Caco-2 (cell line): ENCODE measurements at regions not wholly inside any gene's neighbourhood (a gene's known extent, or its start where the extent isn't known, plus 50 kb on each side); places are given as distances from the start of the nearest gene placed in this dataset.

Source experiments
- BruUV-seq: library from RNA; stranded (reverse); fragments of 400-500 nt; replicated peaks from 2 replicates; lab custom pipeline; 2021; lab: Mats Ljungman, UMichigan
- CTCF ChIA-PET: fragments of 300-600 bp; sonication (Branson Sonifier 250); formaldehyde crosslinking; loops from one replicate; lab custom pipeline; 2022; ENCODE audit warnings: antibody characterized with exemption; lab: Charles Lee
- POLR2A ChIA-PET: fragments of 300-600 bp; sonication (Branson Sonifier 250); formaldehyde crosslinking; loops from one replicate; lab custom pipeline; 2022; ENCODE audit warnings: antibody characterized with exemption; lab: Charles Lee
- DNase-seq, 2 experiments: peaks; one replicate each; pipeline versions ENCODE4 v3.0.0 to v3.0.0-alpha.2; 2020 to 2022
- H3K27me3 ChIP-seq: replicated peaks from 2 replicates; pipeline ENCODE4 v1.6.0; 2011; ENCODE audit warnings: low read length; ENCODE audit not compliant: control insufficient read depth, insufficient read depth
- H3K36me3 ChIP-seq: 2 replicates; pipeline ENCODE4 v1.5.1; 2011; ENCODE audit warnings: low read length; ENCODE audit not compliant: control insufficient read depth, insufficient read depth
- H3K4me1 ChIP-seq: fragments of 250-450 bp; sonication (Bioruptor Pico); 2 replicates; pipeline ENCODE4 v1.5.1; 2020; ENCODE audit warnings: mild to moderate bottlenecking
- H3K4me3 ChIP-seq: 2 replicates; pipeline ENCODE4 v1.5.1; 2011; ENCODE audit warnings: low read depth, mild to moderate bottlenecking, control low read depth, low read length
- H3K9me3 ChIP-seq: fragments of 250-450 bp; sonication (Bioruptor Pico); 2 replicates; pipeline ENCODE4 v1.5.1; 2020; ENCODE audit warnings: mild to moderate bottlenecking, moderate library complexity
- H3K27ac Mint-ChIP-seq: one replicate; pipeline ENCODE4 v1.8.0; 2022; ENCODE audit warnings: mixed read lengths; ENCODE audit not compliant: unreplicated experiment
- H3K27me3 Mint-ChIP-seq: one replicate; pipeline ENCODE4 v1.8.0; 2022; ENCODE audit warnings: mixed read lengths; ENCODE audit not compliant: insufficient read depth, unreplicated experiment
- H3K36me3 Mint-ChIP-seq: one replicate; pipeline ENCODE4 v1.8.0; 2022; ENCODE audit warnings: mild to moderate bottlenecking, mixed read lengths; ENCODE audit not compliant: insufficient read depth, unreplicated experiment
- H3K4me1 Mint-ChIP-seq: one replicate; pipeline ENCODE4 v1.8.0; 2022; ENCODE audit warnings: low read depth, mixed read lengths; ENCODE audit not compliant: unreplicated experiment
- H3K4me3 Mint-ChIP-seq: one replicate; pipeline ENCODE4 v1.8.0; 2022; ENCODE audit warnings: mild to moderate bottlenecking, moderate library complexity, mixed read lengths; ENCODE audit not compliant: unreplicated experiment
- H3K9me3 Mint-ChIP-seq: one replicate; pipeline ENCODE4 v1.8.0; 2022; ENCODE audit warnings: mixed read lengths; ENCODE audit not compliant: unreplicated experiment
- CTCF ChIP-seq, 2 experiments: fragments of 200-600 bp in 1 of 2; IDR thresholded peaks; 1 replicate in 1 of 2; 2 replicates in 1 of 2; pipeline versions ENCODE4 v1.5.1 to v1.8.0; 2011 to 2022; ENCODE audit warnings: antibody characterized with exemption in 1 of 2, control low read depth in 1 of 2, inconsistent platforms in 1 of 2, low read depth in 1 of 2, low read length in 1 of 2, mild to moderate bottlenecking in 1 of 2, moderate library complexity in 1 of 2; ENCODE audit not compliant: insufficient read depth in 1 of 2, severe bottlenecking in 1 of 2, unreplicated experiment in 1 of 2
- intact Hi-C: fragments of 100-400 bp; cut with micrococcal nuclease; formaldehyde crosslinking; loops from one replicate; pipeline ENCODE4 v1.10.0; 2022; ENCODE audit not compliant: unreplicated experiment

- POLR2A ChIA-PET = no interaction called here
- H3K4me1 ChIP-seq = no peaks in the 10 kb centered on the region; the same call in 1 of the 2 replicates
- no peaks in the 10 kb centered on the region for H3K9me3 ChIP-seq
- no peak overlapping the region for H3K4me3 Mint-ChIP-seq
- H3K4me3 ChIP-seq = no peak overlapping the region
- BruUV-seq = no TSS peak
- no peaks in the 10 kb centered on the region for H3K27me3 ChIP-seq
- H3K36me3 ChIP-seq = no peaks in the 10 kb centered on the region
- peaks cover 10% of the 10 kb centered on the region for H3K9me3 Mint-ChIP-seq
- H3K4me1 Mint-ChIP-seq = no peaks in the 10 kb centered on the region
- H3K36me3 Mint-ChIP-seq = no peaks in the 10 kb centered on the region
- H3K27ac Mint-ChIP-seq = no peak overlapping the region
- intact Hi-C loops = no loop called here
- DNase-seq = no peak
- peaks cover 2% of the 10 kb centered on the region for H3K27me3 Mint-ChIP-seq
- no peak for TF ChIP-seq CTCF (IDR thresholded peaks at IDR 0.05; ENCODE audit: insufficient read depth in 1 of 2, low read depth in 1 of 2, low read length in 1 of 2, severe bottlenecking in 1 of 2, unreplicated experiment in 1 of 2)
- CTCF ChIA-PET = interaction anchor here (0.5 to 0.6 kb wide), 2 partner anchors 205 to 213 kb away, joined by 3 read pairs; no protein-coding TSS in a partner anchor
Measured at GRCh38 chr21:38178653-38179470, 77.9 kb upstream of the KCNJ15 start.

GRCh38 chr21:38179511-38179910 lies 77.3 kb upstream of the KCNJ15 start:
- Mint-ChIP-seq H3K9me3 (peaks cover 10% of the 10 kb centered on the region), H3K27ac (no peak overlapping the region), H3K27me3 (peaks cover 2% of the 10 kb centered on the region), H3K36me3 (no peaks in the 10 kb centered on the region), H3K4me3 (no peak overlapping the region), H3K4me1 (no peaks in the 10 kb centered on the region)
- no peak for DNase-seq
- Histone ChIP-seq H3K9me3 (no peaks in the 10 kb centered on the region), H3K36me3 (no peaks in the 10 kb centered on the region), H3K4me3 (no peak overlapping the region), H3K27me3 (no peaks in the 10 kb centered on the region), H3K4me1 (no peaks in the 10 kb centered on the region; the same call in 1 of the 2 replicates)
- intact Hi-C loops = no loop called here
- POLR2A ChIA-PET = no interaction called here
- BruUV-seq = no TSS peak
- TF ChIP-seq CTCF (IDR thresholded peaks at IDR 0.05; ENCODE audit: insufficient read depth in 1 of 2, low read depth in 1 of 2, low read length in 1 of 2, severe bottlenecking in 1 of 2, unreplicated experiment in 1 of 2) = no peak
- CTCF ChIA-PET = interaction anchor here (0.5 to 0.6 kb wide), 2 partner anchors 204 to 212 kb away, joined by 3 read pairs; no protein-coding TSS in a partner anchor

GRCh38 chr21:38181096-38181495 lies 75.7 kb upstream of the KCNJ15 start:
- POLR2A ChIA-PET = no interaction called here
- intact Hi-C loops = no loop called here
- Mint-ChIP-seq H3K27ac (no peak overlapping the region), H3K36me3 (no peaks in the 10 kb centered on the region), H3K27me3 (peaks cover 2% of the 10 kb centered on the region), H3K4me3 (no peak overlapping the region), H3K9me3 (peaks cover 10% of the 10 kb centered on the region), H3K4me1 (no peaks in the 10 kb centered on the region)
- Histone ChIP-seq H3K9me3 (peaks cover 8% of the 10 kb centered on the region; the same call in 1 of the 2 replicates), H3K27me3 (no peaks in the 10 kb centered on the region), H3K4me3 (no peak overlapping the region), H3K36me3 (no peaks in the 10 kb centered on the region), H3K4me1 (no peaks in the 10 kb centered on the region)
- no peak for TF ChIP-seq CTCF (IDR thresholded peaks at IDR 0.05; ENCODE audit: insufficient read depth in 1 of 2, low read depth in 1 of 2, low read length in 1 of 2, severe bottlenecking in 1 of 2, unreplicated experiment in 1 of 2)
- CTCF ChIA-PET = no interaction called here
- DNase-seq = no peak
- BruUV-seq = no TSS peak
